Activated CD4-positive, alpha-beta memory T cell treated with anti-CD3 and anti-CD28 coated beads for 36 hours (primary cell): ENCODE measurements at regions not wholly inside any gene's neighbourhood (a gene's known extent, or its start where the extent isn't known, plus 50 kb on each side); places are given as distances from the start of the nearest gene placed in this dataset.
"Not testable (repeated sequence)": the region's sequence is repeated elsewhere in the genome, so short reads cannot be mapped to it uniquely, and the experiment has no call there.

ENCODE experiments used
- CTCF ChIA-PET: fragments of 350-600 bp; sonication (Branson Sonifier 250); formaldehyde crosslinking; loops from one replicate; lab custom pipeline; 2021; ENCODE audit warnings: antibody characterized with exemption, inconsistent platforms; lab: Charles Lee
- POLR2A ChIA-PET: fragments of 350-600 bp; sonication (Branson Sonifier 250); formaldehyde crosslinking; loops from one replicate; lab custom pipeline; 2021; ENCODE audit warnings: antibody characterized with exemption; lab: Charles Lee
- DNase-seq: peaks from one replicate; pipeline ENCODE4 v3.0.0-alpha.2; 2020
- H3K27ac Mint-ChIP-seq: one replicate; pipeline ENCODE4 v1.8.0; 2021; ENCODE audit warnings: mixed read lengths
- H3K27me3 Mint-ChIP-seq: one replicate; pipeline ENCODE4 v1.8.0; 2021; ENCODE audit warnings: mixed read lengths
- H3K36me3 Mint-ChIP-seq: one replicate; pipeline ENCODE4 v1.8.0; 2021; ENCODE audit warnings: mixed read lengths
- H3K4me1 Mint-ChIP-seq: one replicate; pipeline ENCODE4 v1.8.0; 2021; ENCODE audit warnings: low read depth, mixed read lengths
- H3K4me3 Mint-ChIP-seq: one replicate; pipeline ENCODE4 v1.8.0; 2021; ENCODE audit warnings: mild to moderate bottlenecking, mixed read lengths
- H3K9me3 Mint-ChIP-seq: one replicate; pipeline ENCODE4 v1.8.0; 2021; ENCODE audit warnings: mixed read lengths
- intact Hi-C: fragments of 100-400 bp; cut with micrococcal nuclease; formaldehyde crosslinking; loops from one replicate; pipeline ENCODE4 v1.15.1; 2023

DNA sequence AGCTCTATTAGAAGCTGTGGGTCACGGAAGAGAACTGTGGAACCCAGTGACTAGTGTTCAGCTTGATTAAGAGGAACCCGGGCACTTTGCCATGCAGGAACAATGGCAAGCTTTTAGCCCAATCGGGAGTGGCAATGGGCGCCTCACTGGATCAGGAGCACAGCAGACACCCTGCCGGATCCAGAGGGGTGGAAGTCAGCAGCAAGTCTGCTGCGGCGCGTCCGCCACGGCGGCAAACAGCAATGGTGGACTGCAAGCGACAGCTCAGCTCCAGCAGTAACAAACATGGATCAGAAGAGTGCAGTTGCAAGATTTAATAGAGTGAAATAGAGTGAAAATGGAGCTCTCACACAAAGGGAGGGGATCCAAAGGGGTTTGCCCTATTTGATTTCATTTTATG is 220.8 kb upstream of the EPHA3 start:
- POLR2A ChIA-PET, intact Hi-C loops, DNase-seq, H3K36me3 Mint-ChIP-seq, CTCF ChIA-PET, H3K27ac Mint-ChIP-seq, H3K4me3 Mint-ChIP-seq, H3K27me3 Mint-ChIP-seq, H3K4me1 Mint-ChIP-seq: not testable (repeated sequence)
- peaks cover 12% of the 10 kb centered on the region for H3K9me3 Mint-ChIP-seq

DNA sequence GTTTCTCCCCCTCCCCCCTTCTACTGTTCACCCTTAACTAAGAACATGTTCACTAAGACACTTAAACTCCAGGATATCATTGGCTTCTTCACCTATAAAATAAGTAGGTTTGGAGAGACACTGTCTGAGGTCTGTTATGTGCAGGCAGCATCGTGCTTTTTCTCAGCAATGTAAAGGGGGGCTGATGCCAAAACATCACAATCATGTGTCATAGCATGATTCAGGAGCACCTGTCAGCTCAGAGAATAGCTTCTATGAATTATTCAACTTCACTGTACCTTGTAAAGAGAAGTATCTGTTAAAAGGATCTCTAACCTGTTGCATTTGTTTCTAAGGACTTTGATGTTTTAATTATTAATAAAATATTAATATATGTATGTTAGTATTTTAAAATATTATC is 211.4 kb upstream of the EPHA3 start:
- Mint-ChIP-seq H3K27ac (no peak overlapping the region), H3K27me3 (no peaks in the 10 kb centered on the region), H3K4me3 (no peak overlapping the region), H3K9me3 (peaks cover 2% of the 10 kb centered on the region), H3K36me3 (no peaks in the 10 kb centered on the region), H3K4me1 (no peaks in the 10 kb centered on the region)
- ChIA-PET CTCF (no interaction called here), POLR2A (no interaction called here)
- intact Hi-C loops = no loop called here
- DNase-seq = no peak

DNA sequence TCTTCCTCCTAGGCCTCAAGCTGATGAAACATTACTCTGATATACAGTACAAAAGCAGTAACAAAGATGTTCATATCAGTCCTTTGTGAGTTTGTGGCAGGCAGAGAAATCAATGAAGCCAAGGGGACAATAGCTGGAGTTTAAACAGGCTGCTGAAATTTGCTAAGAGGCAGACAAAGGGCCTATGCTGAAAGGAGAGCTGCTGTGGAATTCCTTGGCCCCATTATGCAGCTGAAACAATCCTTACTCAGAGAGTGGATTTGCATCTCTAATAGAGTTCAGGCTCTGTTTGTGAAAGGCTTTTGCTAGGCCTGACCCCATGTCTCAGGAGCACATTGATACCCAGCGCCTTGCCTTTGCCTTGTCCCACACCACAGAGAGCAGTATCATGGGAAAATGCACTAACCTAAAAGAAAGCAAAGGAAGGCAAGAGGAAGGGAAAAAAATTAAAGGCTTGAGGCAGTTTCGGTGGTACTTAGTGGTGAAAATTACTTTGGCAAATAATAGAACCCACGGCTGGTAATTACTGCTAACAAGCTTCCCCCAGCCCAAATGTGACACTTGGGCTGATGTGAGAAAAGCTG is 195.0 kb upstream of the EPHA3 start:
- H3K27ac Mint-ChIP-seq = no peak overlapping the region
- intact Hi-C loops = no loop called here
- CTCF ChIA-PET = no interaction called here
- H3K4me3 Mint-ChIP-seq = no peak overlapping the region
- peaks cover 6% of the 10 kb centered on the region for H3K9me3 Mint-ChIP-seq
- no peaks in the 10 kb centered on the region for H3K4me1 Mint-ChIP-seq
- no peaks in the 10 kb centered on the region for H3K36me3 Mint-ChIP-seq
- H3K27me3 Mint-ChIP-seq = no peaks in the 10 kb centered on the region
- DNase-seq = no peak
- POLR2A ChIA-PET = no interaction called here

DNA sequence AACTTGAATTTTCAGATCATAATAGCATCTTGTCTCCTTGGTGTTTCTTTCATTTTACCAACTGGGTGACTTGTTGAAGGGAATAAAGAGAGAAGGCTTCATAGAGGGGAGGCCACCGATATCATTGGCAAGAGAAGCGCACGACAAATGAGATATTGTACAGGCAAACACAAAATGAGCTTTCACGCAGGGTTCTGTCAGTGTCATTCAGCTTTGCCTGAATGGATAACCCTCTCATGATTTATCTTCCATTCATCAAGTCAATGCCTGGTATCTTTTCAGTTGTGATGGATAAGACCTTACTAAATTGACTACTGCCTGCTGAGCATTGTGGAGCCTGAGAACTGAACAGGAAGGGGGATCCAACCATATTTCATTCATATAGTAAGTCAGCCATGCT is 188.6 kb upstream of the EPHA3 start:
- Mint-ChIP-seq H3K4me3 (no peak overlapping the region), H3K27ac (no peak overlapping the region), H3K36me3 (no peaks in the 10 kb centered on the region), H3K27me3 (no peaks in the 10 kb centered on the region), H3K9me3 (peaks cover 3% of the 10 kb centered on the region), H3K4me1 (no peaks in the 10 kb centered on the region)
- ChIA-PET CTCF (no interaction called here), POLR2A (no interaction called here)
- intact Hi-C loops = no loop called here
- no peak for DNase-seq

DNA sequence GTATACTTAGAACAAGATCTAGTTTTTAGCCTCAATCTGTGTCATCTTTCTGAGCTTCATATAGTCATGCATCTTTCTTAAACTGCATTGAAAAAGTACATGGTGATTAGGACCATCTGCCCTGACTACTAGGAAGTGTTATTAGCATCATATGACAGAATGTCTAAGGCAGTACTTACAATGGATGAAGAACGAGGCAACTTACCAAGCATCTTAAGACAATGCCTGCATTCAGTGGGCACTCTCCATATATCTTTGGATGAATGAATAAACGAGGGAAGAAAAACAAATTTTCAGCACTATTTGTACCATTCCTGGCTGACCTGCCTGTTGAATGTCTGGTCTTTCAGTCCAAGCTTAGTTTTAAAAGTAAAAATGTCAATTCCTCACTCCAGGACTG is 185.4 kb upstream of the EPHA3 start:
- H3K4me1 Mint-ChIP-seq = no peaks in the 10 kb centered on the region
- intact Hi-C loops = no loop called here
- no peaks in the 10 kb centered on the region for H3K27me3 Mint-ChIP-seq
- peaks cover 3% of the 10 kb centered on the region for H3K9me3 Mint-ChIP-seq
- H3K36me3 Mint-ChIP-seq = no peaks in the 10 kb centered on the region
- ChIA-PET POLR2A (no interaction called here), CTCF (no interaction called here)
- H3K4me3 Mint-ChIP-seq = no peak overlapping the region
- no peak for DNase-seq
- no peak overlapping the region for H3K27ac Mint-ChIP-seq

DNA sequence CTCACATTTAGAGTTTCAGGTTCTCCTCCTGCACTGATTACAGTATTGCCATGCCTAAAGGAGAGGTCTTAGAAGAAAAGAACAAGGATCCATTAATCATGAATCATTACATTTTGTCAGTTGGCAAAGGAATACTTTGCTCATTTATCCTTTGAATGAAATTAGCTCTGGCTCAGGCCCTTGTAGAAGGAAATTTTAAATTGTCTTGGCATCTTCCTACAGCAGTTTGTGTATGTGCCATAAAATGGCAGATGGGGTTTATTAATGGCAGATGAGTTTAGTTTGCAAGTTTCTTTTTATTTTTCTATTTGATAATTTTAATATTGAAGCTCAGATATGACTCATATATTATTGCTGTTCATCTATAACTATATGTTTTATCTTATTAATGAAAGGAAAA is 181.2 kb upstream of the EPHA3 start:
- POLR2A ChIA-PET = no interaction called here
- H3K36me3 Mint-ChIP-seq = no peaks in the 10 kb centered on the region
- DNase-seq = no peak
- H3K27ac Mint-ChIP-seq = no peak overlapping the region
- no peak overlapping the region for H3K4me3 Mint-ChIP-seq
- intact Hi-C loops = no loop called here
- peaks cover 3% of the 10 kb centered on the region for H3K9me3 Mint-ChIP-seq
- no peaks in the 10 kb centered on the region for H3K27me3 Mint-ChIP-seq
- CTCF ChIA-PET = interaction anchor here (0.7 kb wide), 1 partner anchor 16 kb away, joined by 3 read pairs; no protein-coding TSS in a partner anchor
- H3K4me1 Mint-ChIP-seq = no peaks in the 10 kb centered on the region

DNA sequence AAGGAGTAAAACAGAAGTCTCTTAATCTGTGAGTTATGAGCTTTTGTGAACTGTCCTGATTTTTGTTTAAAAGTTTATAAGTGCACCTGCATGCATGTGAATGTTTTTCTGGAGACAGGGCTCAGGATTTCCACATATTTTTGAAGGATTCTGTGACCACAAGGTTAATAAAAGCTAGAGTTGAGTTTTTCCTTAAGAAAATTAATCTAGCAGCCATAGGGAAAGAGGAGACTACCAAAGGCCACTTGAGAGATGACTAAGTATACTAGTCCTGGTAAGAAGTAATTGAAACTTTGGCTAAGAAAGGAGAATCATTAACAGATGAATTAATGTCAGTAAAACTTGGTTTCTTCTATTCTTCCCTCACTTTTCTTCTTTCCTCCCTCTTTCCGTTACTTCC is 176.8 kb upstream of the EPHA3 start:
- Mint-ChIP-seq H3K27me3 (no peaks in the 10 kb centered on the region), H3K27ac (no peak overlapping the region), H3K9me3 (peaks cover 2% of the 10 kb centered on the region), H3K36me3 (no peaks in the 10 kb centered on the region), H3K4me1 (no peaks in the 10 kb centered on the region), H3K4me3 (no peak overlapping the region)
- POLR2A ChIA-PET = no interaction called here
- intact Hi-C loops = no loop called here
- DNase-seq = no peak
- CTCF ChIA-PET = no interaction called here

DNA sequence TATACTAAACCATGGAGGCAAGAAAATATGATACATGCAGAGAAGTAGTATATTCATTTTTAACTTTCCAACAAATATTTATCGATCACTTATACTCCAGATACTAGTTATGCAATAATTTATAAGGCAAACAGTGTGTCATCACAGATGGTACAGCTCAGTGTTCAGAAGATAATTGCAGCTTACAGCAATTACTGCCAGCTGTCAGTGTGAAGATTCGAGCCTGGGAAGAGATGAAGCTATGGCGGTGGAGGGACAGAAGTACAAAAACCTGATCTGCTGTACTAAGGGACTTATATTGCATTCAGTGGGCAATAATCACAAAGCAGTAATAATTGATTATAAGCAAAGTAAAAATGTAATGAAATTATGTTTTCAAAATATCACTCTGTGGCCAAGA is 170.6 kb upstream of the EPHA3 start:
- Mint-ChIP-seq H3K4me1 (no peaks in the 10 kb centered on the region), H3K9me3 (peaks cover 6% of the 10 kb centered on the region), H3K27me3 (no peaks in the 10 kb centered on the region), H3K36me3 (no peaks in the 10 kb centered on the region), H3K27ac (no peak overlapping the region), H3K4me3 (no peak overlapping the region)
- intact Hi-C loops = no loop called here
- POLR2A ChIA-PET = no interaction called here
- CTCF ChIA-PET = no interaction called here
- DNase-seq = no peak

DNA sequence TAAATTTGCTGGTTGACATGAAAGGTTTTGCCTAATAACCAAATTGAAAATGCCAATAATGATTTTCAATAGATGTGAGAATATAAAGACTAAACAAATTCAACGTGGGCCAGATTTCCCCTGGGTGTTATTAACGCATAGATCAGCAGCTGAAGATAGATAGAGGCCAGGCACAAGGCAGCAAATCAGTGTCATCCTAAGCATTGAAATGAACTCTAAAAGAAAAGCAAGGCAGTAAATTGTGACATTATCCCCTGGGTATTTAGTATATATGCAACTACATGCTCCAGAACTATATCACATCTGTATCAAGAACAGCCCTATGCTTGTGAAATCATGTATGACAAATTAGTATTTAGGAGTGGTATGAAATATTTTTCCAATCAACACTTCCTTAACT is 167.1 kb upstream of the EPHA3 start:
- H3K27me3 Mint-ChIP-seq = no peaks in the 10 kb centered on the region
- intact Hi-C loops = no loop called here
- ChIA-PET CTCF (no interaction called here), POLR2A (no interaction called here)
- H3K9me3 Mint-ChIP-seq = peaks cover 4% of the 10 kb centered on the region
- DNase-seq = no peak
- H3K27ac Mint-ChIP-seq = no peak overlapping the region
- H3K4me3 Mint-ChIP-seq = no peak overlapping the region
- H3K36me3 Mint-ChIP-seq = no peaks in the 10 kb centered on the region
- no peaks in the 10 kb centered on the region for H3K4me1 Mint-ChIP-seq

DNA sequence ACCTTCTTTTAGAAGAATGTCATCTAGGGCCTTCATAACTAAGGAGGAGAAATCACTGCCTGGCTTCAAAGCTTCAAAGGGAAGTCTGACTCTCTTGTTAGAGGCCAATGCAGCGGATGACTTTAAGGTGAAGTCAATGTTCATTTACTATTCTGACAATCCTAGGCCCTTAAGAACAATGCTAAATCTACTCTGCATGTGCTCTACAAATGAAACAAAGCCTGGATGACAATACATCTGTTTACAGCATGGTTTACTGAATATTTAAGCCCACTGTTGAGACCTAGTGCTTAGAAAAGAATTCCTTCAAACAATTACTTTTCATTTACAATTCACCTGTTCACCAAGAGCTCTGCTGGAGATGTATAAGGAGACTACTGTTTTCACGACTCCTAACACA is 160.4 kb upstream of the EPHA3 start:
- no peak for DNase-seq
- Mint-ChIP-seq H3K9me3 (no peaks in the 10 kb centered on the region), H3K4me1 (no peaks in the 10 kb centered on the region), H3K27ac (no peak overlapping the region), H3K27me3 (no peaks in the 10 kb centered on the region), H3K36me3 (no peaks in the 10 kb centered on the region), H3K4me3 (no peak overlapping the region)
- intact Hi-C loops = no loop called here
- ChIA-PET CTCF (no interaction called here), POLR2A (no interaction called here)

DNA sequence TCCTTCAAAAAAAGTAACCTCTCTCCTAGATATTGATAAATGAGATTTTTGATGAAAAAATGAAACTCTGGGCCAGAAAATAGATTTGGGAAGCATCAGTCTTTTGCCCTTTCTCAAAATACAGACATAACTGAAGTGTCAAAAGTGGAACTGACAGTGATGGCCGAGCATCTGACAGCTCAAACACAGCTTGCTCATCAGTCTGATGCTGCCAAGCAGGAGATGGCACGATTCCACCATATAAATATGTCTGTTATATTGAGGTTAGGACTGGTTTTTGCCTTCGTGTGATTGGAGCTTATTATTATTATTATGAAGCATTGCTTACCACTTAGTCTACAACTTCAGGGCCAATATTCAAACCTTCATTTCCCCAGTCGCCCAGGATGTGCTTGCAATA is 152.6 kb upstream of the EPHA3 start:
- no peak overlapping the region for H3K27ac Mint-ChIP-seq

DNA sequence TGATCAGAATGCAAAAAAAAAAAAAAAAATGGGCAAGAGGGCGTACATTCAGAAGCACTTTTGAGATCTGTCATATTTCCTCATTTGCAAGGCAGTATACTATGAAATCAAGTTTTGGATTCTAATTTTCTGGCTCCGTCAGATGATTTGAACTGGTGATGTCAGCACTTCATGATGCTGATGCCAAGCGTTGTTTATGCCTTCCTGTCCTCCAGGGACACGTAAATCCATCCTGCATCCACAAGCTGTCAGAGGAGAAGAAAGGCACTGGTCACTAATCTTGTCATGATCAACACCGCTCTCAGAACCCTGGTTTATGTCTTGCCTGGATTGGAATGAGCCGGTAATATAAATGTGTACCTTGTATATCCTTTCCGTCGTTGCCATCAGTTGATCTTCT is 152.1 kb upstream of the EPHA3 start:
- ChIA-PET CTCF (no interaction called here), POLR2A (no interaction called here)
- H3K4me1 Mint-ChIP-seq = no peaks in the 10 kb centered on the region
- H3K4me3 Mint-ChIP-seq = no peak overlapping the region
- no peak overlapping the region for H3K27ac Mint-ChIP-seq
- DNase-seq = no peak
- intact Hi-C loops = no loop called here
- H3K27me3 Mint-ChIP-seq = no peaks in the 10 kb centered on the region
- H3K9me3 Mint-ChIP-seq = no peaks in the 10 kb centered on the region
- H3K36me3 Mint-ChIP-seq = no peaks in the 10 kb centered on the region

More for the DNA sequence above, 152.6 kb upstream of the EPHA3 start:
- Mint-ChIP-seq H3K4me1 (no peaks in the 10 kb centered on the region), H3K4me3 (no peak overlapping the region), H3K27me3 (no peaks in the 10 kb centered on the region), H3K9me3 (no peaks in the 10 kb centered on the region), H3K36me3 (no peaks in the 10 kb centered on the region)
- DNase-seq = no peak
- POLR2A ChIA-PET = no interaction called here
- CTCF ChIA-PET = no interaction called here
- intact Hi-C loops = no loop called here

DNA sequence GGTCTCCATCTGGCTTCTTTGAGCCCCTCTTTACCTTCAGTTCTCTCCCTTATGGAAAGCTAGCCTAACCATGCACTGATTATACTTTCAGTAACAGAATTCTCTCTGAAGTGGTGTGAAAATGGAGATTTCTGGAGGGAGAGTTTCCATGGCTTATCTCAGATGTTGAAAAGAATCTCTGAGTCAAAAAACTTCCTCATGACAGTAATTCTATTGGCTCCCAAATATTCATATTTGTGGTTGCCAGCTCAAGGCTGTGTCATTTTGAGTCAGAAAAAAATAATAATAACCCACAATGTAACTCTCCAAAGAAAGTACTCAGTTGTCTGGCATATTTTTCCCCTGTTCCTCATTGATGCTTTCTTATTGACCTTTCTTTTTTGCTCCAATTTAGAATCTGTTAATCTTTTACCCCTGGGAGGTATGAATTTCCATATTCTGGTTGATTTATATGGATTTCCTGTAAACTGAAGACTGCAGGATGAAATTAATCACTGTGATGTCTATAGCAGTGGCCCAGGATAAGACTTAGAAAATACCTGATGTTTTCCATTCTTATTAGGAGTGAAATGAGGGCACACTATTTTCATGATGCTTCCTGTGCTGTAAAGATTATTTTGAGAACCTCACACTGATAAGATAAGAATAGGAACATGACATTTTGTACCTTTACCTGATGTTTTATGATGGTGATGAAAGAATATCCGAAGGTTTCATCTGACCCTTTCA is 149.5 kb upstream of the EPHA3 start:
- no peaks in the 10 kb centered on the region for H3K4me1 Mint-ChIP-seq
- POLR2A ChIA-PET = no interaction called here
- no peaks in the 10 kb centered on the region for H3K36me3 Mint-ChIP-seq
- no peaks in the 10 kb centered on the region for H3K9me3 Mint-ChIP-seq
- H3K4me3 Mint-ChIP-seq = no peak overlapping the region
- CTCF ChIA-PET = no interaction called here
- H3K27ac Mint-ChIP-seq = no peak overlapping the region
- no peaks in the 10 kb centered on the region for H3K27me3 Mint-ChIP-seq
- DNase-seq = no peak
- intact Hi-C loops = no loop called here
